ENCODE measurements at regions not wholly inside any gene's neighbourhood (a gene's known extent, or its start where the extent isn't known, plus 50 kb on each side); places are given as distances from the start of the nearest gene placed in this dataset.

- Histone ChIP-seq H3K4me1 (ENCODE audit: insufficient read depth, low read length) (no peaks in the 10 kb centered on the region), H3K27ac (ENCODE audit: low read depth in 1 of 2, low read length in 2 of 2) (no peak overlapping the region), H3K4me3 (ENCODE audit: low read length) (no peak overlapping the region), H3K9me3 (ENCODE audit: control insufficient read depth in 1 of 2, insufficient read depth in 1 of 2, low read length in 2 of 2) (no peaks in the 10 kb centered on the region), H3K27me3 (ENCODE audit: control insufficient read depth in 1 of 2, insufficient read depth in 2 of 2, low read length in 2 of 2) (no peaks in the 10 kb centered on the region), H3K36me3 (ENCODE audit: insufficient read depth, low read length) (no peaks in the 10 kb centered on the region)
- ATAC-seq (ENCODE audit: poor library complexity): no peak
- POLR2A ChIA-PET: no interaction called here
- DNase-seq: no peak
- no peak overlapping the region for H3K27ac Mint-ChIP-seq
- CTCF ChIA-PET: no interaction called here
- intact Hi-C loops (cut with DNase I, micrococcal nuclease): no loop called here
- H3K9me3 Mint-ChIP-seq: no peaks in the 10 kb centered on the region
- H3K27me3 Mint-ChIP-seq: peaks cover 4% of the 10 kb centered on the region
- TF ChIP-seq CTCF (IDR thresholded peaks at IDR 0.05): no peak
- no peak overlapping the region for H3K4me3 Mint-ChIP-seq
- H3K36me3 Mint-ChIP-seq (ENCODE audit: low read depth): no peaks in the 10 kb centered on the region
- no peaks in the 10 kb centered on the region for H3K4me1 Mint-ChIP-seq (ENCODE audit: low read depth)
These were observed 86.2 kb upstream of the SPATS2L start for GRCh38 chr2:200220251-200220650.

- DNase-seq: no peak
- Histone ChIP-seq H3K9me3 (ENCODE audit: control insufficient read depth in 1 of 2, insufficient read depth in 1 of 2, low read length in 2 of 2) (no peaks in the 10 kb centered on the region), H3K36me3 (ENCODE audit: insufficient read depth, low read length) (no peaks in the 10 kb centered on the region), H3K4me3 (ENCODE audit: low read length) (no peak overlapping the region), H3K27ac (ENCODE audit: low read depth in 1 of 2, low read length in 2 of 2) (no peak overlapping the region), H3K4me1 (ENCODE audit: insufficient read depth, low read length) (no peaks in the 10 kb centered on the region), H3K27me3 (ENCODE audit: control insufficient read depth in 1 of 2, insufficient read depth in 2 of 2, low read length in 2 of 2) (no peaks in the 10 kb centered on the region)
- H3K4me3 Mint-ChIP-seq: no peak overlapping the region
- H3K36me3 Mint-ChIP-seq (ENCODE audit: low read depth): no peaks in the 10 kb centered on the region
- intact Hi-C loops (cut with DNase I, micrococcal nuclease): no loop called here
- ATAC-seq (ENCODE audit: poor library complexity): no peak
- no peaks in the 10 kb centered on the region for H3K4me1 Mint-ChIP-seq (ENCODE audit: low read depth)
- ChIA-PET POLR2A (no interaction called here), CTCF (no interaction called here)
- TF ChIP-seq CTCF (IDR thresholded peaks at IDR 0.05): no peak
- no peaks in the 10 kb centered on the region for H3K27me3 Mint-ChIP-seq
- H3K27ac Mint-ChIP-seq: no peak overlapping the region
- H3K9me3 Mint-ChIP-seq: no peaks in the 10 kb centered on the region
These were observed 85.2 kb upstream of the SPATS2L start for GRCh38 chr2:200221055-200221955.

- no peaks in the 10 kb centered on the region for H3K9me3 Mint-ChIP-seq
- TF ChIP-seq CTCF (IDR thresholded peaks at IDR 0.05): no peak
- no peak overlapping the region for H3K4me3 ChIP-seq (ENCODE audit: low read length)
- POLR2A ChIA-PET: no interaction called here
- H3K4me1 Mint-ChIP-seq (ENCODE audit: low read depth): no peaks in the 10 kb centered on the region
- no peak overlapping the region for H3K27ac ChIP-seq (ENCODE audit: low read depth in 1 of 2, low read length in 2 of 2)
- intact Hi-C loops (cut with DNase I, micrococcal nuclease): no loop called here
- CTCF ChIA-PET: no interaction called here
- no peak for ATAC-seq (ENCODE audit: poor library complexity)
- H3K36me3 ChIP-seq (ENCODE audit: insufficient read depth, low read length): no peaks in the 10 kb centered on the region
- H3K27me3 Mint-ChIP-seq: peaks cover 4% of the 10 kb centered on the region
- DNase-seq: no peak
- H3K4me3 Mint-ChIP-seq: no peak overlapping the region
- H3K27ac Mint-ChIP-seq: no peak overlapping the region
- H3K36me3 Mint-ChIP-seq (ENCODE audit: low read depth): no peaks in the 10 kb centered on the region
- no peaks in the 10 kb centered on the region for H3K27me3 ChIP-seq (ENCODE audit: control insufficient read depth in 1 of 2, insufficient read depth in 2 of 2, low read length in 2 of 2)
- no peaks in the 10 kb centered on the region for H3K4me1 ChIP-seq (ENCODE audit: insufficient read depth, low read length)
- H3K9me3 ChIP-seq (ENCODE audit: control insufficient read depth in 1 of 2, insufficient read depth in 1 of 2, low read length in 2 of 2): no peaks in the 10 kb centered on the region
These were observed 83.7 kb upstream of the SPATS2L start for GRCh38 chr2:200222791-200223190.

All from CD4-positive, alpha-beta T cell (primary cell).